ENCODE measurements at regions not wholly inside any gene's neighbourhood (a gene's known extent, or its start where the extent isn't known, plus 50 kb on each side); places are given as distances from the start of the nearest gene placed in this dataset.

DNA sequence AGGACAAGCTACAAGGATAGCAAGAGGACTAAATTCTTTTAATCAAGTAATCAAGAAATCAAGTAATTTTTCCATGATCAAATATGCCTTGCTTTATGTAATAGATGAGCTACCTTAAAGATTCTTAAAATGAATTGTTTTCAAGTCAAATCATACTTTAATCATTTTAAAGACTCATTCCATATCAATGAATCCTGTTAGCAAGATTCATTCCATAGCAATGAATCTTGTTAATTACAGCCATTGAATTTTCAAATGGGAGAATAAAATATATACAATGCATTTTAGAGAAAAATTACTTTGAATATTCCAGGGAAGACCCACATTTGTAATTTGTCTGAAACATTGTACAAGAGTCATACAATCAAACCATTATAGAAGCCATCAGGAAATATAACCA is 145.7 kb downstream of the RFX6 start:
- in situ Hi-C loops (cut with MboI): no loop called here
- H3K4me3 ChIP-seq: no peak overlapping the region

More for the DNA sequence above, 145.7 kb downstream of the RFX6 start:
- Histone ChIP-seq H3K27ac (ENCODE audit: extremely low read depth, low read depth, low read length) (no peak overlapping the region), H3K27me3 (ENCODE audit: control insufficient read depth in 2 of 2, insufficient read depth in 2 of 2, low read length in 2 of 2) (no peaks in the 10 kb centered on the region), H3K4me1 (replicated peaks in 1 of 2; ENCODE audit: control insufficient read depth in 2 of 2, insufficient read depth in 2 of 2, low read length in 2 of 2) (no peaks in the 10 kb centered on the region), H4K20me1 (replicated peaks; ENCODE audit: control insufficient read depth, insufficient read depth, low read length) (no peaks in the 10 kb centered on the region), H3K9ac (ENCODE audit: insufficient read depth in 1 of 2, low read depth in 2 of 2, low read length in 2 of 2) (no peak overlapping the region), H3K4me2 (ENCODE audit: insufficient read depth, low read length) (no peak overlapping the region), H3K9me1 (ENCODE audit: control insufficient read depth, insufficient read depth, low read length) (no peaks in the 10 kb centered on the region), H3K36me3 (ENCODE audit: control insufficient read depth, insufficient read depth, low read length) (no peaks in the 10 kb centered on the region), H3K9me3 (replicated peaks; ENCODE audit: control insufficient read depth, insufficient read depth, low read depth, low read length) (no peaks in the 10 kb centered on the region), H2AFZ (ENCODE audit: low read depth, low read length) (no peak overlapping the region), H3K79me2 (ENCODE audit: control insufficient read depth, insufficient read depth, low read length) (no peaks in the 10 kb centered on the region)
- POLR2A ChIA-PET: no interaction called here
- no peak for FAIRE-seq
- BruUV-seq (replicated peaks): no TSS peak
- CTCF ChIA-PET (ENCODE audit: low intra/inter-chr PET ratio): no interaction called here
- intact Hi-C loops (cut with micrococcal nuclease): no loop called here
- TF ChIP-seq ZNF23 (CRISPR knock-in tag; IDR thresholded peaks at IDR 0.05): no peak
- TF ChIP-seq ZNF384 (IDR thresholded peaks at IDR 0.05; ENCODE audit: low read depth, low read length): no peak
- TF ChIP-seq, protein P1, sequence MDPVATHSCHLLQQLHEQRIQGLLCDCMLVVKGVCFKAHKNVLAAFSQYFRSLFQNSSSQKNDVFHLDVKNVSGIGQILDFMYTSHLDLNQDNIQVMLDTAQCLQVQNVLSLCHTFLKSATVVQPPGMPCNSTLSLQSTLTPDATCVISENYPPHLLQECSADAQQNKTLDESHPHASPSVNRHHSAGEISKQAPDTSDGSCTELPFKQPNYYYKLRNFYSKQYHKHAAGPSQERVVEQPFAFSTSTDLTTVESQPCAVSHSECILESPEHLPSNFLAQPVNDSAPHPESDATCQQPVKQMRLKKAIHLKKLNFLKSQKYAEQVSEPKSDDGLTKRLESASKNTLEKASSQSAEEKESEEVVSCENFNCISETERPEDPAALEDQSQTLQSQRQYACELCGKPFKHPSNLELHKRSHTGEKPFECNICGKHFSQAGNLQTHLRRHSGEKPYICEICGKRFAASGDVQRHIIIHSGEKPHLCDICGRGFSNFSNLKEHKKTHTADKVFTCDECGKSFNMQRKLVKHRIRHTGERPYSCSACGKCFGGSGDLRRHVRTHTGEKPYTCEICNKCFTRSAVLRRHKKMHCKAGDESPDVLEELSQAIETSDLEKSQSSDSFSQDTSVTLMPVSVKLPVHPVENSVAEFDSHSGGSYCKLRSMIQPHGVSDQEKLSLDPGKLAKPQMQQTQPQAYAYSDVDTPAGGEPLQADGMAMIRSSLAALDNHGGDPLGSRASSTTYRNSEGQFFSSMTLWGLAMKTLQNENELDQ (CRISPR knock-in tag; IDR thresholded peaks at IDR 0.05; ENCODE audit: borderline replicate concordance): no peak
- no peak for TF ChIP-seq SOX6 (IDR thresholded peaks at IDR 0.05)
- TF ChIP-seq NR4A1 (CRISPR knock-in tag; IDR thresholded peaks at IDR 0.05): no peak
- no peak for TF ChIP-seq NR4A1 (tag; IDR thresholded peaks at IDR 0.05)
- TF ChIP-seq YBX1 (IDR thresholded peaks at IDR 0.05): no peak
- no peak for TF ChIP-seq SMAD2 (IDR thresholded peaks at IDR 0.05; ENCODE audit: low read depth, low read length)
- no peak for TF ChIP-seq BRD4 (IDR thresholded peaks at IDR 0.05)
- no peak for TF ChIP-seq MYBL2 (IDR thresholded peaks at IDR 0.05; ENCODE audit: low read depth)
- TF ChIP-seq MYBL2 (CRISPR knock-in tag; IDR thresholded peaks at IDR 0.05; ENCODE audit: borderline replicate concordance): no peak
- ATAC-seq: no peak
- no peak for DNase-seq (ENCODE audit: extremely low read depth in 1 of 4, low spot score in 3 of 4)
